ENCODE measurements at regions not wholly inside any gene's neighbourhood (a gene's known extent, or its start where the extent isn't known, plus 50 kb on each side); places are given as distances from the start of the nearest gene placed in this dataset.

- WGBS, 2 experiments (ENCODE audit: insufficient coverage in 2 of 2) = 71 to 73% methylated on average over 3 to 4 of the region's 4 CpGs
- H3K4me3 ChIP-seq (ENCODE audit: extremely low read depth, insufficient read depth, low read length, poor library complexity, severe bottlenecking) = no peak overlapping the region
- H3K9me3 ChIP-seq (ENCODE audit: control insufficient read depth, low read length) = no peaks in the 10 kb centered on the region
- H3K4me1 ChIP-seq (ENCODE audit: control insufficient read depth, insufficient read depth, low read length, poor library complexity, severe bottlenecking) = no peaks in the 10 kb centered on the region
- H3K27ac ChIP-seq (ENCODE audit: low read depth, low read length, severe bottlenecking) = no peak overlapping the region
- H3K36me3 ChIP-seq (ENCODE audit: control insufficient read depth, insufficient read depth, low read length) = no peaks in the 10 kb centered on the region
Observed at GRCh38 chr16:79776243-79776847, 175.8 kb upstream of the MAF start.

GRCh38 chr16:79772784-79773183, 172.2 kb upstream of the MAF start:
- no CpG with 5 or more reads among the region's 3 CpGs for whole genome bisulfite sequencing, 2 experiments (ENCODE audit: insufficient coverage in 2 of 2)
- H3K36me3 ChIP-seq (ENCODE audit: control insufficient read depth, insufficient read depth, low read length) = no peaks in the 10 kb centered on the region
- H3K4me3 ChIP-seq (ENCODE audit: extremely low read depth, insufficient read depth, low read length, poor library complexity, severe bottlenecking) = no peak overlapping the region
- H3K4me1 ChIP-seq (ENCODE audit: control insufficient read depth, insufficient read depth, low read length, poor library complexity, severe bottlenecking) = peaks cover 8% of the 10 kb centered on the region
- H3K9me3 ChIP-seq (ENCODE audit: control insufficient read depth, low read length) = no peaks in the 10 kb centered on the region
- no peak overlapping the region for H3K27ac ChIP-seq (ENCODE audit: low read depth, low read length, severe bottlenecking)

GRCh38 chr16:79772048-79772447, 171.5 kb upstream of the MAF start:
- Histone ChIP-seq H3K9me3 (ENCODE audit: control insufficient read depth, low read length) (no peaks in the 10 kb centered on the region), H3K4me3 (ENCODE audit: extremely low read depth, insufficient read depth, low read length, poor library complexity, severe bottlenecking) (no peak overlapping the region), H3K36me3 (ENCODE audit: control insufficient read depth, insufficient read depth, low read length) (no peaks in the 10 kb centered on the region), H3K27ac (ENCODE audit: low read depth, low read length, severe bottlenecking) (no peak overlapping the region), H3K4me1 (ENCODE audit: control insufficient read depth, insufficient read depth, low read length, poor library complexity, severe bottlenecking) (peaks cover 8% of the 10 kb centered on the region)
- 83% methylated on average over 1 of the region's 4 CpGs; no CpG with 5 or more reads in 1 of the 2 experiments for WGBS, 2 experiments (ENCODE audit: insufficient coverage in 2 of 2)

- H3K4me3 ChIP-seq (ENCODE audit: extremely low read depth, insufficient read depth, low read length, poor library complexity, severe bottlenecking) = peak overlapping the region; percentile 55
- peaks cover 8% of the 10 kb centered on the region for H3K4me1 ChIP-seq (ENCODE audit: control insufficient read depth, insufficient read depth, low read length, poor library complexity, severe bottlenecking)
- WGBS, 2 experiments (ENCODE audit: insufficient coverage in 2 of 2) = 0% methylated on average over 9 to 18 of the region's 59 CpGs
- no peaks in the 10 kb centered on the region for H3K9me3 ChIP-seq (ENCODE audit: control insufficient read depth, low read length)
- no peaks in the 10 kb centered on the region for H3K36me3 ChIP-seq (ENCODE audit: control insufficient read depth, insufficient read depth, low read length)
- H3K27ac ChIP-seq (ENCODE audit: low read depth, low read length, severe bottlenecking) = no peak overlapping the region
Observed at GRCh38 chr16:79770244-79771064, 169.9 kb upstream of the MAF start.

DNA sequence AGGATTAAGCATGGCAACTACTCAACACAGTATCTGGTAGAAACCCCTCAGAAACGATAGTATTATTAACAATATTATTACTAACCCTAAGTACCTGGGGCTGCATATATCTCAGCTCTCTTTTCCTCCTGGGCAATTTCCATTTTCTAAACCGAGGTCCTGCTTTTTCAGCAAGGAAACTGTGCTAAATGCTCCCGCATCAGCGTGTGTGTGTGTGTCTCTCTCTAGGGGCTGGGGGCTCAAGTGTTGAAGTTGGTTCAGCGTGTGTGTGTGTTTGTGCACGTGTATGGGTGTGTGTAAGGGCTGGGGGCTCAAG, 169.3 kb upstream of the MAF start:
- H3K4me1 ChIP-seq (ENCODE audit: control insufficient read depth, insufficient read depth, low read length, poor library complexity, severe bottlenecking) = peaks cover 8% of the 10 kb centered on the region
- no peak overlapping the region for H3K27ac ChIP-seq (ENCODE audit: low read depth, low read length, severe bottlenecking)
- WGBS, 2 experiments (ENCODE audit: insufficient coverage in 2 of 2) = 8 to 40% methylated on average over 1 to 2 of the region's 6 CpGs
- H3K36me3 ChIP-seq (ENCODE audit: control insufficient read depth, insufficient read depth, low read length) = no peaks in the 10 kb centered on the region
- H3K9me3 ChIP-seq (ENCODE audit: control insufficient read depth, low read length) = no peaks in the 10 kb centered on the region
- peak overlapping the region; percentile 55 for H3K4me3 ChIP-seq (ENCODE audit: extremely low read depth, insufficient read depth, low read length, poor library complexity, severe bottlenecking)

DNA sequence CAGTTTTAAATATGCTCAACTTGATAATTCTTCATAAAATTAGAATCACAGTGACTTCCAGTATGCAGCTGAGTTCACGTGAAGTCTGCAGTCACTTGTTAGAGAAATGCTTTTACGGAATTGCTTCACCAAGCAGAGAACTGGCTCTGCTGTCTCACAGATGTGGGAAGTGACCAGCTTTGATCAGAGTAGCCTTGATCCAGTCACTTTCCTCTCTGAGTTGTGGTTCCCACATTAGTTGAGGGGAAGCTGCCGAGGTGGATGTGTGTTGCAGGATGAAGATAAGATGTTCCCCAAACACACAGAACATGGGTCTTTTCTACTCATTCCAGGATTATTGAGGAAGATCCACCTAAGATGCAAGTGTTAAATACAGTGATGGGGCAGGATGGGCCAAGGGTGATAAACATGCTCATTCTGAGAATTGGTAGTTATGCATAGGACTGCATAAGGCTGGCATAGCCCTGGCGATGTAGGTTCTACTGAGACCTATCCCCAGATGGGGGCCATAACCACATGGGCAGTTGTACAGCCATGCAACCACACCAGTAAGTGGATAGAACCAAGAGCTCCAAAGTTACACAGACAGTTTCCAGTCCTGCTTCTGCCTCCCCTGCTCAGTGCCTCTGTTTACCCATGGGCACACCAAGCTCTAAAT, 168.9 kb upstream of the MAF start:
- WGBS, 2 experiments (ENCODE audit: insufficient coverage in 2 of 2) = 89 to 92% methylated on average over 2 to 3 of the region's 4 CpGs
- Histone ChIP-seq H3K9me3 (ENCODE audit: control insufficient read depth, low read length) (no peaks in the 10 kb centered on the region), H3K36me3 (ENCODE audit: control insufficient read depth, insufficient read depth, low read length) (no peaks in the 10 kb centered on the region), H3K4me1 (ENCODE audit: control insufficient read depth, insufficient read depth, low read length, poor library complexity, severe bottlenecking) (peaks cover 8% of the 10 kb centered on the region), H3K27ac (ENCODE audit: low read depth, low read length, severe bottlenecking) (no peak overlapping the region), H3K4me3 (ENCODE audit: extremely low read depth, insufficient read depth, low read length, poor library complexity, severe bottlenecking) (no peak overlapping the region)

- no peaks in the 10 kb centered on the region for H3K9me3 ChIP-seq (ENCODE audit: control insufficient read depth, low read length)
- H3K27ac ChIP-seq (ENCODE audit: low read depth, low read length, severe bottlenecking) = no peak overlapping the region
- peaks cover 8% of the 10 kb centered on the region for H3K4me1 ChIP-seq (ENCODE audit: control insufficient read depth, insufficient read depth, low read length, poor library complexity, severe bottlenecking)
- H3K36me3 ChIP-seq (ENCODE audit: control insufficient read depth, insufficient read depth, low read length) = no peaks in the 10 kb centered on the region
- WGBS, 2 experiments (ENCODE audit: insufficient coverage in 2 of 2) = 82 to 92% methylated on average over 5 to 6 of the region's 10 CpGs
- H3K4me3 ChIP-seq (ENCODE audit: extremely low read depth, insufficient read depth, low read length, poor library complexity, severe bottlenecking) = no peak overlapping the region
Observed at GRCh38 chr16:79768276-79768970, 167.9 kb upstream of the MAF start.

- Histone ChIP-seq H3K4me1 (ENCODE audit: control insufficient read depth, insufficient read depth, low read length, poor library complexity, severe bottlenecking) (peaks cover 8% of the 10 kb centered on the region), H3K27ac (ENCODE audit: low read depth, low read length, severe bottlenecking) (no peak overlapping the region), H3K36me3 (ENCODE audit: control insufficient read depth, insufficient read depth, low read length) (no peaks in the 10 kb centered on the region), H3K9me3 (ENCODE audit: control insufficient read depth, low read length) (no peaks in the 10 kb centered on the region), H3K4me3 (ENCODE audit: extremely low read depth, insufficient read depth, low read length, poor library complexity, severe bottlenecking) (no peak overlapping the region)
- 72 to 92% methylated on average over 4 of the region's 7 CpGs for WGBS, 2 experiments (ENCODE audit: insufficient coverage in 2 of 2)
Observed at GRCh38 chr16:79767421-79768275, 167.1 kb upstream of the MAF start.

DNA sequence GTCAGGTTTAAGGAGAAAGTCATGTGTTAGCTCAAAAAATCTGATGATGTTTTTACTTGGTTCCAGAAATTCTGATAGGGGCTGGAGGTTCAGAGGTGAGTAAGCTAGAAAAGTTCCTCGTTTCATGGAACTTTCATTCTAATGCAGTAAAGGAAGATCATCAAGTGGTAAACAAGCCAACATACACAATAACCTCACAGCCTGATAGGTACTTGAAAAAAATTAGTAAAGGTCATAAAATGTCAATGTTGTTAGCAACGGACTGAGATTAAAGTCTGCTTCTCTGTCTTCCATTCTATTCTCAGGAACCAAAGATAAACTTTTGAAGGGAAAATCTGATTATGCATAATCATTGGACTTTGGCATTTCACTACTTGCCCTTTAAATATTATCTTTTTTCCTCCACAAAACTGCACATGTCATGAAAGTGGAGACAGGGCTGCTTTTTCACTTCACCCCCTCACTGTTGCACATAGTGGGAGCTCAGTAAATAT, 165.4 kb upstream of the MAF start:
- Histone ChIP-seq H3K36me3 (ENCODE audit: control insufficient read depth, insufficient read depth, low read length) (no peaks in the 10 kb centered on the region), H3K9me3 (ENCODE audit: control insufficient read depth, low read length) (no peaks in the 10 kb centered on the region), H3K4me1 (ENCODE audit: control insufficient read depth, insufficient read depth, low read length, poor library complexity, severe bottlenecking) (peaks cover 4% of the 10 kb centered on the region), H3K4me3 (ENCODE audit: extremely low read depth, insufficient read depth, low read length, poor library complexity, severe bottlenecking) (no peak overlapping the region), H3K27ac (ENCODE audit: low read depth, low read length, severe bottlenecking) (no peak overlapping the region)
- WGBS, 2 experiments (ENCODE audit: insufficient coverage in 2 of 2) = no CpG with 5 or more reads among the region's 2 CpGs

- Histone ChIP-seq H3K9me3 (ENCODE audit: control insufficient read depth, low read length) (no peaks in the 10 kb centered on the region), H3K4me1 (ENCODE audit: control insufficient read depth, insufficient read depth, low read length, poor library complexity, severe bottlenecking) (peaks cover 4% of the 10 kb centered on the region), H3K4me3 (ENCODE audit: extremely low read depth, insufficient read depth, low read length, poor library complexity, severe bottlenecking) (no peak overlapping the region), H3K27ac (ENCODE audit: low read depth, low read length, severe bottlenecking) (no peak overlapping the region), H3K36me3 (ENCODE audit: control insufficient read depth, insufficient read depth, low read length) (no peaks in the 10 kb centered on the region)
- WGBS, 2 experiments (ENCODE audit: insufficient coverage in 2 of 2) = no CpG with 5 or more reads among the region's 1 CpG
Observed at GRCh38 chr16:79765431-79765830, 164.9 kb upstream of the MAF start.

All from mesodermal cell (in vitro differentiated cells).